Activated CD4-positive, alpha-beta T cell treated with anti-CD3 and anti-CD28 coated beads, Interleukin-2, amount 50 U/mL, for 16 hours (primary cell): ENCODE measurements at regions not wholly inside any gene's neighbourhood (a gene's known extent, or its start where the extent isn't known, plus 50 kb on each side); places are given as distances from the start of the nearest gene placed in this dataset.

Experiments used
- DNase-seq: peaks from one replicate; pipeline ENCODE4 v3.0.0-alpha.2; 2020

- no peak for DNase-seq
Observed at GRCh38 chr9:1791191-1791590, 224.0 kb upstream of the SMARCA2 start.

DNA sequence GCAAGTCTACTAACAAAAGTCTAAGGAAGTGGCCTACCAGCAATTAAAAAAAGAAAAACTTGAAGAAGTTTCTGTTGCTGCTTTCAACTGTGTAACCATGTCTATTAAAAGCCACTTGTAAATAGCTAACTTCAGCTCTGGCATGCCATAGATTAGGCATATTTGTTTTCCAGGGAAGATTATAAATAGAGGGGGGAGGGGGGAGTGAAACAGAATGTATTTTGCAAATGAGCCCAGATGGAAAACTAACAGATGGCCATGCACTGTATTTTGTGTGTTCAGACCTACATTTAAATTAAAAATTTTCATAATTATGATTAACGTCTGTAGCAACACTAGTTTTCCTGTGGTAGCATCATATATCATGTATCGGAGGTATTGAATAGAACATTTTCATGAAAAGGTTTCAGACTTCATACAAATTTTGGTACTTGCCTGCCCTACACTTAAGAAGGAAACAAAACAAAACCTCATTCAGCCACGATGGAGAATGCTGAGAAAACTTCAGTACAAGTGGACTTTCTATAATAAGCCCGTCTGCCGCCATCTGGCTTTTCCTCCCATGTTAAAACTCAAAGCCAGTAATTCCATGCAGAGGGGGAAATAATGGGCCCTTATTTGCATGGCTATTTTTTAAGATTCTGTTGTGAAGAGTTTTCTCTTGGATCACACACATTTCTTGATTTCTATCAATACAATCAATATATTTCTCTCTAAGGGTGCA, 220.4 kb upstream of the SMARCA2 start:
- DNase-seq = no peak

GRCh38 chr9:1804128-1804865, 210.8 kb upstream of the SMARCA2 start:
- no peak for DNase-seq

DNA sequence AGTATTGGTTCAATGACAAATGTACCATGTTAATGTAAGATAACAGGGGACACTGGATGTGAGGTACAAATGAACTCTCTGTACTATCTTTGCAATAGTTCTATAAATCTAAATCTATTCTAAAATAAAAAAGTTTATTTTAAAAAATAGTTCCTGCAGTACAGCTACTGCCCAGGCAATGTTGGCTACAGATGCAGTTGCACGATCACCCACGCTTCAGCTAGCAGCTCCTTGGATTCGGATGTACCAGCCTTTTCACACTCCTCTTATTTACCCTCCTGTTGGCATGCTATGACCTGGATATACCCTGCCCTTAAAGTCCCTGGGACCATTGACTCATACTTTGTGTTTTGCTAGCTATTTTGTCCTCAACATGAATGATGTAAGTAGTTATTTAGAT, 185.4 kb upstream of the SMARCA2 start:
- DNase-seq = no peak

GRCh38 chr9:1832960-1833359, 182.2 kb upstream of the SMARCA2 start:
- no peak for DNase-seq

DNA sequence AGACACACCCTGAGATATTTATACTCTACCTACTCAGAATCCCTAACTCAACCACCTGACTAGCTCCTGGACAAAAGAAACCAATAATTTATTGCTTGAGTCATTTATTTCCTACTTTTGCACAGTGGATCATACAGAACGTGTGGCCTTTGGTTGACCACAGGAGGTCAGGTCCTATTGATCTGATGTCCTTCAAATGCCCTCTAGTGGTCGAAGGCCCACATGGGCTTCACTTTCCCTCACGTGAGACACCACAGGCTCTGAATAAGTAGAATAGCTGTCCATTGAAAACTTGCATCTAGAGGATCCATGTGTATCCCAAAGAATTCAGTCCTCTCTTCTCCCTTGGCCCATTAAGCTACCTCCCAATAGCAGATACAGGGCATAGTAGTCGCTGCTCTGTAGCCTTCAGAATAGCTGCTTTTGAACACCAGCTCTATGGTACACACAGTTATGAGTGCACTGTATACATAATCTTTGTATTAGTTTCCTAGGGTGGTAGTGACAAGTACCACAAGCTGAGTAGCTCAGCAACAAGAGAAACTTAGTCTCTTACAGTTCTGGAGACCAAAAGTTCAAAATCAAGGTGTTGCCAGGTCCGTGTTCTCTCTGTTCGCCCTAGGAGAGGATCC, 177.6 kb upstream of the SMARCA2 start:
- DNase-seq = peak; percentile 25

- DNase-seq = no peak
Observed at GRCh38 chr9:1839909-1840308, 175.2 kb upstream of the SMARCA2 start.

DNA sequence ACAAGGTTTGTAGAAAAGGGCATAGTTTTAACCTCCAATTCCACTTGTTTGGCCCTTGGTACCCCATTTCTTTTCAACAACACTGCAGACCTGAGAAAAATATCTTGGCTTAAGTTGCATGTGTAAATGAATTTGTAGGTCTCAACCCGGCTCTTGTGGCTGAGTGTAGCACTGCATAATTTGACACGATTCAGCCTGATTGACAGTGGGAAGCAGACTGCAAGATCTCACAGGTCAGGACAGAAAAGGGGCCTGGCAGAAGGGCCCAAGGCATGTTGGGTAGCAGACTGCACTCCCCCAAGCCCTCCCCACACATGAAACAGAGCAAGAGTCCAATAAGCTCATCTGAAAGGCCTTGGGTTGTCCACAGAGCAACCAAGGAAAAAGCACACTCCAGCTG, 169.7 kb upstream of the SMARCA2 start:
- DNase-seq = no peak

GRCh38 chr9:1855726-1856125, 159.4 kb upstream of the SMARCA2 start:
- DNase-seq = no peak

DNA sequence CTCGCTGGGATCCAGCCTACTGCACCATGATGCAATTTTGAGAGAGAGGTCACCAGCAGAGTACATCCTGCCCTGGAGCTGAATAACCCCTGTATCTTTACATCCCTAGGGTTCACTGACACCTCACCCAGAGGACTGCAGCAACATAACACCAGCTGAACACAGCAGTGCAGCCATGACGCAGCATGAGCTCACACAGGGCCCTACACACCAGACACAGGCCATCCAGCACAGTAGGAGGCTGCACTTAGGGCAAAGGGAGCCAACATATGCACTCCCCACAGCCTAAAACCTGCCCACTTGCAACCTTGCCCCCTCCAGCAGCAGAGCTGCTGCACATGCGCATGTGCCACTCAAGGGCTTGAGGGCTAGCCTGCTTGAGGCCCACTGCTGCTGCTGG, 157.3 kb upstream of the SMARCA2 start:
- no peak for DNase-seq

DNA sequence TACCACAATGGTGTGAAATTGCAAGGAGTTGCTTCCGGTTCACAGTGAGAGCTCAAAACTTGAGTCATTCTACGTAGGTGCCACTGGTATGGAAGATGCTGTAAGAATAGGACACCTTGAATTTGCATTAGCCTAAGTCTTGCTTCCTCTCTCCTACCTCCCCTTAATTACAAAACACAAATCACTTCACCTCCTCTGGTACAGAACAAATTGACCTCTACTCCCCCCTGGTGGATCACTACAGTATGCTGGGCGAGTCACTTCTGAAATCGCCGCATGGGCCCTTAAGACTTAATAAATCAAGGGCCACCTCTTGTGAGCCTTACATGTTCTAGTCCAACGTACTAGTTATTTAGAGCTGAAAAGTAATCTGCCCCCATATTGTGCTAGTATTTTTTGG, 145.3 kb upstream of the SMARCA2 start:
- DNase-seq = peak; percentile 67

DNA sequence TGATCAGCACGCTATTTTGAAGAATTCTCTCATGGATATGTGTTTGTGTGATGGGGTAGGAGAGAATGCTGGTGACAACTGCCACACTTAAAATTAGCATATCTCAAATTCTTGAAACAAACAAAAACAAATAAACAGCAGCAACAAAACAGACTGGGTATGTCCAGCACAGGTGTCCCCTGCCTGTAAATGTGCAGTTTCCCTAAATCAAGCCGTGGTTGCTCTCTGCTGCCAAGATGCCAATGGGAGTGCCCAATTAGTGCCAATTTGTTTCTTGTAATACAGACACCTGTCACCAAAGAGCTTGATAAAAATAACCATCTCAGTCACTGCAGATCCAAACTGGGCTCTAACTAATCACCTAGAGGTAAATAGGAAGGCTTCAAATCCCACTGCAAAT, 144.2 kb upstream of the SMARCA2 start:
- DNase-seq = no peak

DNA sequence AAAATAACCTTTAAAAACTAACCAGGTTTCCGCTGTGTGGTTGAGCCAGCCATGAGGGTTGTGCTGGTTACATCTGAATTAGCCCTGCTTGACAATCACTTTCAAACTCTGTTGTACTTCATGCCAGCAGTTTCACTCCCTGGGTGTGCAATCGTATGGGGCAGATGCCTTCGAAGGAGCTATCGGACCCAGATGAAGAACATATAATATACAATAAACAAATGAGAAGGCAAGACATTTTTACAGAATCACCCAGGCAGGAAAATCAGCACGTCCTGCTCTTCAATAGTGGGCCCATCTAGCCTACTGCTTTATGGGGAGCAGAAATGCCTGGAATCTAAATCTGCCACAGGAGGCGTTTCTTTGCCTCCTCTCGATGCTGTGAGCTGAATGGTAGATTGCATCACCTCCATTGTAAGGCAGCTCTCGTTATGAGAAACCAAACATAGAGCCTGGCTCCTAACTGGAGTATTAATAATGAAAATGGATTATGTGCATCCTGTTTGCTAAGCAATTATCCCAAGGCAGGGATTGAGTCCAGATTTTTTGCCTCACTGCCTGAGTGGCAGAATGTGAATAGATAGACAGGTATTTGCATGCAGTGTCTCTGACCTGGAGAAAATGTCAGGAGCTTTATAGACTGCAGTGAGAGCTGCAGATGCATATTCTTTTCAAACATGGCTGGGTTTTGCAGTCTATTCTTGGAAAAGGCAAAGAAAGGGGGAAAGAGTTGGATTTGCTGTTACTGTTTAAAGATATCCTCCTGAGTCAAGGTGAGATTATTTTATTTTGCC, 143.3 kb upstream of the SMARCA2 start:
- DNase-seq = peak; percentile 50

- peak; percentile 36 for DNase-seq
Observed at GRCh38 chr9:1875251-1875851, 139.8 kb upstream of the SMARCA2 start.

DNA sequence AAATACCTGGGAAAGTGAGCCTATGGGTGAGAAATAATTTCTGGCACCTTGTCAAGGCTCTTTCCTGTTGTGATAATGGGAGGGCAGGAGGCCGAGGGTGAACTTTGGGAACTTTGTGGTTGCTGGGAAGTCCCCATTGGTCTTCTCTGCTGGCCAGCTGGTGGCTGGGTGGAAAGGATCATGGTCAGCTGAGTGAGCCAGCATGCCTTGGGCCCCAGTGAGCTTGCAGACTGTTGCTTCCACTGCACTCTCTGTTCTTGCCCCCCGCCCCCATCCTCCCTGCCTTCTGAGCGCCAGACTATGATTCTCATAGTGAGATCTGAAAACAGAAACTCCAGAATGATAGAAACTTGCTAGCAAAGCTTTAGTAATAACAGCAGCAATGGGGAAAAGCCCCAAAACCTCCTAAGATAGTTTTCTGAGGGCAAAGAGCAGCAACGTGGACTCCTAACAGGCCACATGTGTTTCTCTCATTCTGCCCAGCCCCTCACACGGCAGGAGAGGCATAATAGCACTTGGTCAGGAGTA, 139.2 kb upstream of the SMARCA2 start:
- peak; percentile 90 for DNase-seq

GRCh38 chr9:1876891-1877496, 138.2 kb upstream of the SMARCA2 start:
- peak; percentile 54 for DNase-seq

DNA sequence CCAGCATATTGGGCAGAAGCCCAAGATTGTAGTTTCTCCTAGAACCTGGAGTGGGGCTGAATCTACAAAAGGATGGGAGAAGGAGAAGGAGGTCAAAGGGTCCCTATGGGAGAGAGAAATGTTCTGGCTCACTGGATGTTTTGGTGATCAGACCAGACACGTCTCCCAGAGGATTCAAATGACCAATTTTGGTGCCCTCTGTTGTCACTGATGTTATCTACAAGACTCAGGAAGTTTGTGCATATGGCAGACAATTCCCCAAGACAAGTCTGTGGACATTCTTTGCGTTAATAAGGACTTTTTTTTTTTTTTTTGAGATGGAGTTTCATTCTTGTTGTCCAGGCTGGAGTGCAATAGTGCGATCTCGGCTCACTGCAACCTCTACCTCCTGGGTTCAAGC, 137.2 kb upstream of the SMARCA2 start:
- no peak for DNase-seq

DNA sequence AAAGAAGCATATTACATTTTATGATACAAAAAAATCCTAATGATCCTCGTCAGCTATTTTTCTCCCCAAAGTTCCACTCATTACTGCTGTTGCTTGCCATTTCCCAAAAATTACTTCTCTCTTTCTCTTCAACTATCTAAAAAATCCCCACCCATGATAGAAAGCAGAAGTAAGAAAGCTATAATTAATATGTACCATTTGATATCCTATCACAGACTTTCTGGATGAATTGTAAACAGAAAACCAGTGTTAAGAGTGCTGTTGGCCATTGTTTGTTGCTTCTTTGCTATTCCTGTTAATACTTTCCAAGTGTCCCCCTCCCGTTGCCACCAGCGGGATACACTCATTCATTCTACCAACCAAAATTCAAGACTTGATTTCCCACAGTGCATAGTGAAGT, 136.3 kb upstream of the SMARCA2 start:
- no peak for DNase-seq

GRCh38 chr9:1879501-1879900, 135.6 kb upstream of the SMARCA2 start:
- DNase-seq = peak; percentile 90

GRCh38 chr9:1880038-1880565, 135.0 kb upstream of the SMARCA2 start:
- peak; percentile 63 for DNase-seq

DNA sequence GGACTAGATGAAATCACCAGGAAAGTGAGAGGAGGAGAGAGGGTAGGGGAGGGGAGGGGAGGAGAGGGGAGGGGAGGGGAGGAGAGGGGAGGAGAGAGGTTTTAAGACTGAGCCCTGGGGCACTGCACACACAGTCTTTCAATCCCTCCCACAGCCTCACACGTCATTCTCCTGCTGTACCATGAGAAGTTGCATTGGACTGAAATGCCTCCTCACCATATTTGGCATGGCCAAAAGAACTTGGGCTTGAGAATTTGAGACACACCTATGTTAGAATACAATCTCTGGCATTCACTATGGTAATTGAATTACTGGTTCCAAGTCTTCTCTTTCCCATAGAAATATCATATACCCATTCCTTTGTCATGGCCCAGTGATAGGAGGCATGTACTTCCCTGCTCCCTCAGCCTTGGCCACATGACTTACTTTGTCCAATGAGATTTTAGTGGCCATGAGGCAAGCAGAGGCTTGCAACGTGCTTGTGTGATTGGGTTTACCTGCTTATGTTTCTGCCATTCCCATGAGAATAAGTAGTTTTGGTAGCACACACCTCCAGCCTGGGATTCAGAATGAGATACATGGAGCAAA, 133.3 kb upstream of the SMARCA2 start:
- no peak for DNase-seq
